ENCODE measurements at regions not wholly inside any gene's neighbourhood (a gene's known extent, or its start where the extent isn't known, plus 50 kb on each side); places are given as distances from the start of the nearest gene placed in this dataset.

GRCh38 chr3:20837676-20838302 is 651.8 kb upstream of the SGO1 start (continued):
- TF ChIP-seq JUND (IDR thresholded peaks at IDR 0.05; ENCODE audit: low read length) (no peak), YY1 (IDR thresholded peaks at IDR 0.05; ENCODE audit: low read depth, low read length) (no peak), CREB1 (IDR thresholded peaks at IDR 0.05) (no peak), TAF1 (IDR thresholded peaks at IDR 0.05; ENCODE audit: low read depth, low read length) (no peak), PHF8 (conservative IDR thresholded peaks at IDR 0.05; ENCODE audit: low read depth, low read length) (no peak), HDAC6 (IDR thresholded peaks at IDR 0.05; ENCODE audit: low read depth, low read length) (no peak), NANOG (IDR thresholded peaks at IDR 0.05; ENCODE audit: insufficient read depth, low read depth, low read length, poor library complexity, severe bottlenecking) (no peak)
